MM.1S (cell line): ENCODE measurements at regions not wholly inside any gene's neighbourhood (a gene's known extent, or its start where the extent isn't known, plus 50 kb on each side); places are given as distances from the start of the nearest gene placed in this dataset.

Experiments used
- CTCF ChIP-seq: fragments of 300-600 bp; sonication (generic); IDR thresholded peaks from 2 replicates; pipeline ENCODE4 v1.5.1; 2016; ENCODE audit warnings: antibody characterized with exemption, low read length, mixed read lengths
- EZH2 ChIP-seq: fragments of 300-600 bp; sonication (generic); optimal IDR thresholded peaks from 2 replicates; pipeline ENCODE3; 2017; ENCODE audit warnings: low read depth, mild to moderate bottlenecking, antibody characterized with exemption, low read length, mixed read lengths

GRCh38 chr4:135694066-135694465, 1492.5 kb upstream of the PABPC4L start:
- TF ChIP-seq CTCF (no peak), EZH2 (no peak)
